Endothelial cell of umbilical vein (primary cell): ENCODE measurements at regions not wholly inside any gene's neighbourhood (a gene's known extent, or its start where the extent isn't known, plus 50 kb on each side); places are given as distances from the start of the nearest gene placed in this dataset.
A peak's percentile ranks its signal among the peaks of the same experiment; 100 is the strongest.

Experiments used
- BruUV-seq: library from RNA; stranded (reverse); fragments of 400-500 nt; replicated peaks from 2 replicates; lab custom pipeline; 2021; lab: Mats Ljungman, UMichigan
- CTCF ChIA-PET: fragments of 300-600, 350-600 bp; sonication (Branson Sonifier 250); formaldehyde crosslinking; loops from one replicate; lab custom pipeline; 2021; ENCODE audit warnings: antibody characterized with exemption, inconsistent platforms; lab: Charles Lee
- POLR2A ChIA-PET: fragments of 300-600, 350-600 bp; sonication (Branson Sonifier 250); formaldehyde crosslinking; loops from one replicate; lab custom pipeline; 2021; ENCODE audit warnings: antibody characterized with exemption, inconsistent platforms; lab: Charles Lee
- DNase-seq: peaks from one replicate; pipeline ENCODE4 v3.0.0-alpha.2; 2011; ENCODE audit warnings: low read depth, low spot score
- FAIRE-seq: peaks from 2 replicates; lab custom pipeline; 2011; peaks lifted over from hg19 to GRCh38; lab: Jason Lieb, UNC
- H2AFZ ChIP-seq: 2 replicates; pipeline ENCODE4 v1.6.0; 2012; ENCODE audit warnings: low read depth, low read length, control low read depth, inconsistent platforms
- H3K27ac ChIP-seq: 2 replicates; pipeline ENCODE4 v1.5.1; 2011; ENCODE audit warnings: low read depth, mild to moderate bottlenecking, control low read depth, low read length, moderate library complexity; ENCODE audit not compliant: insufficient read depth
- H3K27me3 ChIP-seq, 2 experiments: 2 replicates each; pipeline versions ENCODE4 v1.6.0 to v1.6.1; 2011; ENCODE audit warnings: low read length in 2 of 2, mixed read lengths in 1 of 2; ENCODE audit not compliant: control insufficient read depth in 2 of 2, insufficient read depth in 2 of 2
- H3K36me3 ChIP-seq, 2 experiments: 2 replicates in 1 of 2; 3 replicates in 1 of 2; pipeline ENCODE4 v1.5.1; 2011; ENCODE audit warnings: low read length in 2 of 2, mild to moderate bottlenecking in 1 of 2, moderate library complexity in 1 of 2; ENCODE audit not compliant: control insufficient read depth in 2 of 2, insufficient read depth in 2 of 2; ENCODE audit errors: extremely low read depth in 1 of 2
- H3K4me1 ChIP-seq: 3 replicates; pipeline ENCODE4 v1.5.1; 2011; ENCODE audit warnings: mild to moderate bottlenecking, low read length; ENCODE audit not compliant: control insufficient read depth, insufficient read depth; ENCODE audit errors: extremely low read depth
- H3K4me2 ChIP-seq: 2 replicates; pipeline ENCODE4 v1.6.1; 2011; ENCODE audit warnings: low read length, control low read depth, mixed read lengths; ENCODE audit not compliant: insufficient read depth
- H3K4me3 ChIP-seq, 3 experiments: fragments of 200-600 bp in 1 of 3; sonication (generic), shearing (Covaris generic) in 1 of 3; replicated peaks in 1 of 3; 2 replicates each; pipeline ENCODE4 v1.5.1; 2011 to 2016; ENCODE audit warnings: control low read depth in 3 of 3, low read length in 3 of 3, mild to moderate bottlenecking in 2 of 3, inconsistent platforms in 1 of 3, low read depth in 1 of 3, moderate library complexity in 1 of 3; ENCODE audit not compliant: insufficient read depth in 1 of 3
- H3K79me2 ChIP-seq: 2 replicates; pipeline ENCODE4 v1.6.0; 2012; ENCODE audit warnings: low read length, inconsistent platforms; ENCODE audit not compliant: control insufficient read depth, insufficient read depth
- H3K9ac ChIP-seq: replicated peaks from 2 replicates; pipeline ENCODE3; 2011; ENCODE audit warnings: low read length, control low read depth; ENCODE audit not compliant: insufficient read depth; ENCODE audit errors: extremely low read depth
- H3K9me1 ChIP-seq: replicated peaks from 3 replicates; pipeline ENCODE4 v1.6.0; 2011; ENCODE audit warnings: mild to moderate bottlenecking, low read length; ENCODE audit not compliant: control insufficient read depth, insufficient read depth; ENCODE audit errors: extremely low read depth
- H3K9me3 ChIP-seq: replicated peaks from 2 replicates; pipeline ENCODE4 v1.5.1; 2012; ENCODE audit warnings: low read length, inconsistent platforms; ENCODE audit not compliant: control insufficient read depth, insufficient read depth
- H4K20me1 ChIP-seq: replicated peaks from 2 replicates; pipeline ENCODE3; 2011; ENCODE audit warnings: mild to moderate bottlenecking, low read length; ENCODE audit not compliant: control insufficient read depth, insufficient read depth; ENCODE audit errors: extremely low read depth
- CTCF ChIP-seq, 2 donors: IDR thresholded peaks; 1 replicate in 1 of 2; 2 replicates in 1 of 2; pipeline ENCODE4 v1.5.1; 2011; ENCODE audit warnings: low read length in 2 of 2, mild to moderate bottlenecking in 2 of 2, moderate library complexity in 2 of 2, control low read depth in 1 of 2, inconsistent platforms in 1 of 2, low read depth in 1 of 2; ENCODE audit not compliant: insufficient read depth in 1 of 2; ENCODE audit errors: extremely low read depth in 1 of 2
- EZH2 ChIP-seq: IDR thresholded peaks from 2 replicates; pipeline ENCODE4 v1.6.1; 2012; ENCODE audit warnings: borderline replicate concordance, low read depth, mild to moderate bottlenecking, moderate library complexity, low read length, inconsistent platforms; ENCODE audit not compliant: severe bottlenecking
- FOS ChIP-seq: IDR thresholded peaks from 2 replicates; pipeline ENCODE4 v1.6.1; 2011; ENCODE audit warnings: mild to moderate bottlenecking, low read length, moderate library complexity, borderline replicate concordance; ENCODE audit not compliant: insufficient read depth
- GATA2 ChIP-seq: IDR thresholded peaks from 2 replicates; pipeline ENCODE4 v1.7.0; 2011; ENCODE audit warnings: low read depth, mild to moderate bottlenecking, moderate library complexity, mixed read lengths, low read length; ENCODE audit not compliant: insufficient read length, insufficient read depth
- JUN ChIP-seq: IDR thresholded peaks from 2 replicates; pipeline ENCODE4 v1.6.1; 2011; ENCODE audit warnings: borderline replicate concordance, low read depth; ENCODE audit not compliant: insufficient read length, insufficient read depth
- MYC ChIP-seq: IDR thresholded peaks from one replicate; pipeline ENCODE4 v1.6.1; 2011; ENCODE audit warnings: mild to moderate bottlenecking, low read depth, low read length
- POLR2A ChIP-seq: IDR thresholded peaks from 2 replicates; pipeline ENCODE4 v1.6.1; 2012; ENCODE audit warnings: low read depth, mild to moderate bottlenecking, control low read depth, low read length
- POLR2AphosphoS5 ChIP-seq: IDR thresholded peaks from 2 replicates; pipeline ENCODE4 v1.6.1; 2012; ENCODE audit warnings: low read depth, mild to moderate bottlenecking, control low read depth, low read length, moderate library complexity; ENCODE audit not compliant: insufficient read depth
- dilution Hi-C: fragments of 300-500 bp; cut with MboI; formaldehyde crosslinking; loops from one replicate; pipeline ENCODE4 v1.15.0; 2019; ENCODE audit warnings: low sequenced_read_pairs; ENCODE audit not compliant: extremely low pct_ligation_motif_present
- intact Hi-C: fragments of 100-400 bp; cut with micrococcal nuclease; formaldehyde crosslinking; loops from one replicate; pipeline ENCODE4 v1.10.0; 2022
- TF ChIP-seq, protein P1 (sequence below): IDR thresholded peaks from 2 replicates; pipeline ENCODE4 v1.6.1; 2011; ENCODE audit not compliant: insufficient read depth, insufficient read length

GRCh38 chr18:1002653-1003178 lies 98.0 kb downstream of the ADCYAP1 start:
- POLR2A ChIA-PET: no interaction called here
- Histone ChIP-seq H3K9ac (peak overlapping the region; percentile 44), H3K36me3 (no peaks in the 10 kb centered on the region), H3K9me3 (no peaks in the 10 kb centered on the region), H3K27me3 (no peaks in the 10 kb centered on the region), H3K4me2 (peak overlapping the region; percentile 74), H3K79me2 (no peaks in the 10 kb centered on the region), H4K20me1 (no peaks in the 10 kb centered on the region), H3K9me1 (no peaks in the 10 kb centered on the region), H3K4me1 (peaks cover 16% of the 10 kb centered on the region), H2AFZ (peak overlapping the region; percentile 75), H3K27ac (peak overlapping the region; percentile 80), H3K4me3 (no peak overlapping the region)
- peak; percentile 42 for TF ChIP-seq JUN
- TF ChIP-seq, protein P1, sequence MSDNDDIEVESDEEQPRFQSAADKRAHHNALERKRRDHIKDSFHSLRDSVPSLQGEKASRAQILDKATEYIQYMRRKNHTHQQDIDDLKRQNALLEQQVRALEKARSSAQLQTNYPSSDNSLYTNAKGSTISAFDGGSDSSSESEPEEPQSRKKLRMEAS: no peak
- peak; percentile 92 for TF ChIP-seq GATA2
- TF ChIP-seq FOS: peak; percentile 89
- intact Hi-C loops: loop anchor here (1.0 kb wide), 1 partner anchor 15 kb away; no protein-coding TSS in a partner anchor
- BruUV-seq: no TSS peak
- peak; percentile 89 for FAIRE-seq
- peak; percentile 92 for DNase-seq
- CTCF ChIA-PET: interaction anchor here (0.7 to 1.4 kb wide), 5 partner anchors 9 to 41 kb away, joined by 3 to 4 read pairs (median 4); no protein-coding TSS in a partner anchor
- dilution Hi-C loops: no loop called here

DNA sequence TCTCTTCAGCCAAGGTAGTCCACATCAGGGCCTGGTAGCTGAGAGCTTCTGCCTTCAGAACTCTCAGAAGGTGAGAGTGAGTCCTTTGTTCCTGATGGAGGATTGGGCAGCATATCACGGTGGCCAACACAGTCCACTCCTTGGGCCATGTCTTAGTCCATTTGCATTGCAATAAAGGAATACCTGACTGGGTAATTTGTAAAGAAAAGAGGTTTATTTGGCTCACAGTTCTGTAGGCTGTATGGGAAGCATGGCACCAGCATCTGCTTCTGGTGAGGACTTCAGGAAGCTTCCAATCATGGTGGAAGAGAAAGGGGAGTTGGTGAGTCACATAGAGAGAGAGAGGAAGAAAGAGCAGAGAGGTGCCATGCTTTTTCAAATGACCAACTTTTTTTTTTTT lies 98.8 kb downstream of the ADCYAP1 start:
- Histone ChIP-seq H3K27ac (no peak overlapping the region), H4K20me1 (no peaks in the 10 kb centered on the region), H3K9me3 (no peaks in the 10 kb centered on the region), H3K36me3 (no peaks in the 10 kb centered on the region), H3K4me1 (peaks cover 16% of the 10 kb centered on the region), H3K27me3 (no peaks in the 10 kb centered on the region), H3K9ac (no peak overlapping the region), H3K79me2 (no peaks in the 10 kb centered on the region), H3K4me3 (no peak overlapping the region), H2AFZ (no peak overlapping the region), H3K9me1 (no peaks in the 10 kb centered on the region), H3K4me2 (no peak overlapping the region)
- no peak for TF ChIP-seq POLR2A
- TF ChIP-seq, protein P1: no peak
- no peak for TF ChIP-seq JUN
- no peak for TF ChIP-seq MYC
- no peak for TF ChIP-seq POLR2AphosphoS5
- TF ChIP-seq FOS: no peak
- TF ChIP-seq CTCF (IDR thresholded peaks at IDR 0.05; ENCODE audit: extremely low read depth in 1 of 2, insufficient read depth in 1 of 2, low read depth in 1 of 2, low read length in 2 of 2): no peak
- TF ChIP-seq GATA2: no peak
- no peak for TF ChIP-seq EZH2
- POLR2A ChIA-PET: no interaction called here
- DNase-seq (no peak), FAIRE-seq (no peak)
- no TSS peak for BruUV-seq
- dilution Hi-C loops (no loop called here), intact Hi-C loops (no loop called here)
- CTCF ChIA-PET: interaction anchor here (1.2 kb wide), 1 partner anchor 12 kb away, joined by 4 read pairs; no protein-coding TSS in a partner anchor
